SK-N-SH treated with all-trans-retinoic acid at 6 μM for 48 hours (cell line): ENCODE measurements at regions not wholly inside any gene's neighbourhood (a gene's known extent, or its start where the extent isn't known, plus 50 kb on each side); places are given as distances from the start of the nearest gene placed in this dataset.

ENCODE experiments used
- ARNTL ChIP-seq: fragments of 450-650 bp; formaldehyde crosslinking; IDR thresholded peaks from 2 replicates; pipeline ENCODE4 v1.5.0; 2020; ENCODE audit warnings: low read depth, mild to moderate bottlenecking, moderate library complexity, borderline replicate concordance
- BACH2 ChIP-seq: fragments of 250-450 bp; sonication (Bioruptor Pico); IDR thresholded peaks from 2 replicates; pipeline ENCODE4 v1.9.0; 2021; ENCODE audit warnings: mild to moderate bottlenecking, borderline replicate concordance
- CREB5 ChIP-seq: fragments of 250-450 bp; sonication (Bioruptor Pico); IDR thresholded peaks from 2 replicates; pipeline ENCODE4 v1.5.1; 2020; ENCODE audit warnings: low read depth, mild to moderate bottlenecking, moderate library complexity
- ESRRG ChIP-seq: fragments of 250-450 bp; sonication (Bioruptor Pico); IDR thresholded peaks from 2 replicates; pipeline ENCODE4 v1.6.1; 2021; ENCODE audit warnings: mild to moderate bottlenecking
- ISL1 ChIP-seq: fragments of 250-450 bp; sonication (Bioruptor Pico); IDR thresholded peaks from 2 replicates; pipeline ENCODE4 v2.1.2; 2022; ENCODE audit warnings: mild to moderate bottlenecking, moderate library complexity
- OSR1 ChIP-seq: fragments of 250-450 bp; sonication (Bioruptor Pico); IDR thresholded peaks from 2 replicates; pipeline ENCODE4 v1.8.0; 2022; ENCODE audit warnings: moderate library complexity, mild to moderate bottlenecking, inconsistent platforms
- POU6F1 ChIP-seq: fragments of 250-450 bp; sonication (Bioruptor Pico); IDR thresholded peaks from 2 replicates; pipeline ENCODE4 v1.8.0; 2021; ENCODE audit warnings: low read depth, mild to moderate bottlenecking, moderate library complexity, borderline replicate concordance
- PPARA ChIP-seq: fragments of 250-450 bp; sonication (Bioruptor Pico); IDR thresholded peaks from 2 replicates; pipeline ENCODE4 v1.5.0; 2020; ENCODE audit warnings: mild to moderate bottlenecking, borderline replicate concordance
- RARB ChIP-seq: fragments of 250-450 bp; sonication (Bioruptor Pico); IDR thresholded peaks from 2 replicates; pipeline ENCODE4 v1.8.0; 2021; ENCODE audit warnings: mild to moderate bottlenecking, moderate library complexity
- TCF4 ChIP-seq: fragments of 250-450 bp; sonication (Bioruptor Pico); IDR thresholded peaks from 2 replicates; pipeline ENCODE4 v1.8.0; 2021; ENCODE audit warnings: mild to moderate bottlenecking, moderate library complexity, borderline replicate concordance
- TOX ChIP-seq: fragments of 250-450 bp; sonication (Bioruptor Pico); IDR thresholded peaks from 2 replicates; pipeline ENCODE4 v1.8.0; 2021; ENCODE audit warnings: mild to moderate bottlenecking, moderate library complexity, borderline replicate concordance
- ZC3H10 ChIP-seq: fragments of 250-450 bp; sonication (Bioruptor Pico); IDR thresholded peaks from 2 replicates; pipeline ENCODE4 v1.5.1; 2021; ENCODE audit warnings: mild to moderate bottlenecking, moderate library complexity
- ZFP3 ChIP-seq: fragments of 250-450 bp; sonication (Bioruptor Pico); IDR thresholded peaks from 2 replicates; pipeline ENCODE4 v1.5.0; 2020; ENCODE audit warnings: mild to moderate bottlenecking, moderate library complexity
- ZNF565 ChIP-seq: fragments of 450-650 bp; formaldehyde crosslinking; conservative IDR thresholded peaks from 2 replicates; pipeline ENCODE4 v1.5.0; 2020; ENCODE audit warnings: low read depth, mild to moderate bottlenecking, moderate library complexity

- TF ChIP-seq ZFP3 (CRISPR knock-in tag) (no peak), BACH2 (CRISPR knock-in tag) (no peak), CREB5 (CRISPR knock-in tag) (no peak), ISL1 (CRISPR knock-in tag) (no peak), POU6F1 (CRISPR knock-in tag) (no peak), TOX (CRISPR knock-in tag) (no peak), ZNF565 (CRISPR knock-in tag) (no peak), OSR1 (CRISPR knock-in tag) (no peak), ZC3H10 (CRISPR knock-in tag) (no peak), ARNTL (CRISPR knock-in tag) (no peak), ESRRG (CRISPR knock-in tag) (no peak), PPARA (CRISPR knock-in tag) (no peak), TCF4 (CRISPR knock-in tag) (no peak), RARB (no peak)
These were observed 810.8 kb upstream of the CHAC2 start for GRCh38 chr2:52956766-52957165.
